ENCODE measurements at regions not wholly inside any gene's neighbourhood (a gene's known extent, or its start where the extent isn't known, plus 50 kb on each side); places are given as distances from the start of the nearest gene placed in this dataset.

DNA sequence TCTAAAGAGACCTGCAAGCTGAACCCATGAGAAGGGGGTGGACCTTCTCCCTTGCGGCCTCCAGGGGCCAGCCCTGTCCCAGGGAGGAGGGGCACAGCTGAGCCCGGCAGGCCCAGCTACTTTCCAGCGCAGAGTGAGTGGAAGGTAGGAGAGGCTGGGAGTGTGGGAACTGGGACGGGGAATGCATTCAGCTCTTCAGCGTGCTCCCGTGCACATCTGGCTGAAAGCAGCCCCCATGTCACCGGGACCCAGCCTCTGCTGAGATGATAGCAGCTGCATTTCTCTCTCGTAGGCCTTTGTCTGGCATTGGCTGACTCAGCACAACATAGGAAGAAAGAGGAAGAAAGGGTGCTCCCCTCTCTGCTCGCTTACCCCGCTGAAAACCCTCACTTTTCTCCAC is 951.5 kb downstream of the TBC1D22A start:
- TF ChIP-seq, protein P1, sequence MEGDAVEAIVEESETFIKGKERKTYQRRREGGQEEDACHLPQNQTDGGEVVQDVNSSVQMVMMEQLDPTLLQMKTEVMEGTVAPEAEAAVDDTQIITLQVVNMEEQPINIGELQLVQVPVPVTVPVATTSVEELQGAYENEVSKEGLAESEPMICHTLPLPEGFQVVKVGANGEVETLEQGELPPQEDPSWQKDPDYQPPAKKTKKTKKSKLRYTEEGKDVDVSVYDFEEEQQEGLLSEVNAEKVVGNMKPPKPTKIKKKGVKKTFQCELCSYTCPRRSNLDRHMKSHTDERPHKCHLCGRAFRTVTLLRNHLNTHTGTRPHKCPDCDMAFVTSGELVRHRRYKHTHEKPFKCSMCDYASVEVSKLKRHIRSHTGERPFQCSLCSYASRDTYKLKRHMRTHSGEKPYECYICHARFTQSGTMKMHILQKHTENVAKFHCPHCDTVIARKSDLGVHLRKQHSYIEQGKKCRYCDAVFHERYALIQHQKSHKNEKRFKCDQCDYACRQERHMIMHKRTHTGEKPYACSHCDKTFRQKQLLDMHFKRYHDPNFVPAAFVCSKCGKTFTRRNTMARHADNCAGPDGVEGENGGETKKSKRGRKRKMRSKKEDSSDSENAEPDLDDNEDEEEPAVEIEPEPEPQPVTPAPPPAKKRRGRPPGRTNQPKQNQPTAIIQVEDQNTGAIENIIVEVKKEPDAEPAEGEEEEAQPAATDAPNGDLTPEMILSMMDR (IDR thresholded peaks at IDR 0.05): no peak
- no peak for TF ChIP-seq ZFX (IDR thresholded peaks at IDR 0.05; ENCODE audit: borderline replicate concordance)
